HFF-Myc (cell line): ENCODE measurements at regions not wholly inside any gene's neighbourhood (a gene's known extent, or its start where the extent isn't known, plus 50 kb on each side); places are given as distances from the start of the nearest gene placed in this dataset.

Experiments used
- DNase-seq: peaks from one replicate; pipeline ENCODE4 v3.0.0-alpha.2; 2011; ENCODE audit warnings: low read depth; ENCODE audit errors: extremely low read depth
- H3K4me3 ChIP-seq: replicated peaks from 2 replicates; pipeline ENCODE4 v1.5.1; 2011; ENCODE audit warnings: low read depth, mild to moderate bottlenecking, control low read depth, low read length
- CTCF ChIP-seq: IDR thresholded peaks from 2 replicates; pipeline ENCODE4 v1.5.1; 2012; ENCODE audit warnings: mild to moderate bottlenecking, low read depth, low read length, control low read depth; ENCODE audit errors: missing control alignments

GRCh38 chr9:28921857-28922500 is 1348.7 kb upstream of the C9orf72 start:
- DNase-seq, result no peak
- no peak overlapping the region for H3K4me3 ChIP-seq
- no peak for TF ChIP-seq CTCF

GRCh38 chr9:28922891-28923290 is 1349.6 kb upstream of the C9orf72 start:
- no peak overlapping the region for H3K4me3 ChIP-seq
- no peak for TF ChIP-seq CTCF
- DNase-seq, result no peak

DNA sequence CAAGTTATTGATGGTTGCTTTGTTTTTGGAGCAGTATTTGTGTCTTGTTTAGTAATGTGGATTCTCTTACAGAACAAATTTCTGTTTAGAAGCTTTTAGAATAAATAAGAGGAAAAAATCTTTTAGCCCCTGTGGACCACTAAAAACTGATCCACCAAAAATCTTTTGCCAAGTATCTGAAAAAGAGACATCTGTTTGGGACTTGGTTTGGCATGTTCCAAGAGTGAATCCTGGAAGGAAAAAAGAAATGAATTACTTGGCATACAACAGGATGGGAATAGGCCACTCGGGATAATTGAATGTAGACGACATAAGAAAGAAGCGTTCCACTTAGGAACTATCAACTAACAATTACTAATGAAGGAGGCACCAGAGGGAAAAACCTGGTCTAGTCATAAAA is 1350.1 kb upstream of the C9orf72 start:
- TF ChIP-seq CTCF, result no peak
- H3K4me3 ChIP-seq, result no peak overlapping the region

DNA sequence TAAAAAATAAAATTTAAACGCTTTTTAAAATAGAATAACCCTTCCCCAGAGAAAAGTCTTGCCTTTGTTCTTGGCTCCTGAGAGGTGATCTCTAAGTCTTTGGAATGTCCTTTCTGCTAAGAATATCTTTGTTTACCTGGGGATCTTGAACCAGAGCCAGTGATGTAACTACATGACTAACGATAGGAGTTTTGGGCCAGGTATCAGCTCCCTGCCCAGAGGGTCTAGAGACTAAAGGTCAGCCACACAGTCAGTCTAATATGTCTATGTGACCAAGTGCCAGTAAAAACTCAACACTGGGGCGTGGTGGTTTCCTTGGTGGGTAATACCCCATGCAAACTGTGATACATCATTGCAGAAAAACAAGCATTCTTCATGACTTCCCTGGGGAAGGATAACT is 1351.9 kb upstream of the C9orf72 start:
- H3K4me3 ChIP-seq, result no peak overlapping the region
- TF ChIP-seq CTCF, result no peak
- DNase-seq, result no peak

More for the DNA sequence above, 1350.1 kb upstream of the C9orf72 start:
- no peak for DNase-seq

DNA sequence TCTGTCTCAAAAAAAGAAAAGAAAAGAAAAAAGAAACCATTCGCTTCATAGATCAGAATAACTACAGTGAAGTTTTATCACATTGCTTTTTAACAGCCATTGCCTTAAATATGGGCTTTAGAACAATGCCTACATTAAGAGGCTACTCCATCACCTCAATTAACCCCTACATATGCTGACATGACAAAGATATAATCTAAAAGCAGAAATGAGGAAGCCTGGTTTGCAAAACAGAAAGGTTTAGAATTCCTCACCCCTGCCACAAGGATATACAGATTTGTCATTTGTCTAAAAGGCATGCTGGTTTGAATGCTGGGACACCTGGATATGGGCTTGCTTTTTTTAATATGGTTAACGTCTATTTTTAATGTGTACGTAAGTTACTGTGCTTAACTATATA is 1353.0 kb upstream of the C9orf72 start:
- TF ChIP-seq CTCF, result no peak
- DNase-seq, result no peak
- H3K4me3 ChIP-seq, result no peak overlapping the region

DNA sequence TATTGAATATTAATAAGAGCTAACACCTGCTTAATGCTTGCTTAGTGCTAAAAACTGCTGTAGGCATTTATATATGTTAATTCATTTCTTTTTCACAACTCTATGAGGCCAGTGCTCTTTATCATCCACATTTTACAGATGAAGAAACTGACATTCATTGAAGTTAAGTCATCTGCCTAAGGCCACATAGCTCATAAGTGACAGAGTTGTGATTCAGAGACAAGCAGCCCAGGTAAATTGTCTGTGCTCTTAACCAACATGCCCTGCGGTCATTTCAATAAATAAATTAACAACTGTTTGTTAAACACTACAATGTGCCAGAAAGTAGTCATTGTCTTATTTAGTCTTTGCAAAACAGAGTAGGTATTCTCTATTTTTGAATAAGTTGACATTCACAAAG is 1354.4 kb upstream of the C9orf72 start:
- no peak for DNase-seq
- H3K4me3 ChIP-seq, result no peak overlapping the region
- TF ChIP-seq CTCF, result no peak

GRCh38 chr9:28929433-28929832 is 1356.2 kb upstream of the C9orf72 start:
- no peak for TF ChIP-seq CTCF
- no peak for DNase-seq
- no peak overlapping the region for H3K4me3 ChIP-seq
